HT-29 (cell line): ENCODE measurements at regions not wholly inside any gene's neighbourhood (a gene's known extent, or its start where the extent isn't known, plus 50 kb on each side); places are given as distances from the start of the nearest gene placed in this dataset.
"Not testable (repeated sequence)": the region's sequence is repeated elsewhere in the genome, so short reads cannot be mapped to it uniquely, and the experiment has no call there.

Experiments
- DNase-seq: peaks from one replicate; pipeline ENCODE4 v3.0.0-alpha.2; 2015; ENCODE audit warnings: low spot score

DNA sequence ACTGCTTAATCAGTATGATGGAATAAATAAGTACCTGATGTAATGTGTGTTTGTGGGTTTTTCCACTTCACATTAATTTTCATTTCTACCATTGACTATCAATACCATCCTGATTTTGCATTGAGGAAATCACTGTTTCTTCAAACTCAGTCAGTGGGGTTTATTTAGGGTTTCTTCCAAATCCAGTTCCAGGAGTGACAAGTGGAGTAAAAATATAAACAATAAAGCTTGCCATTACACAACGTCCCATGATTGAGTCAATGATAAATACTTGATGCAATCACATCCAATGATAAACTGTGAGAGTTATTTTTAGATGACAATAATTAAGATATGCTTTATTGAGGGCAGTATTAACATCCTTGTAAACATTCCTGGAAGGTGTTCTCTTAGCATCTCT is 1037.4 kb upstream of the GJE1 start:
- DNase-seq: no peak

DNA sequence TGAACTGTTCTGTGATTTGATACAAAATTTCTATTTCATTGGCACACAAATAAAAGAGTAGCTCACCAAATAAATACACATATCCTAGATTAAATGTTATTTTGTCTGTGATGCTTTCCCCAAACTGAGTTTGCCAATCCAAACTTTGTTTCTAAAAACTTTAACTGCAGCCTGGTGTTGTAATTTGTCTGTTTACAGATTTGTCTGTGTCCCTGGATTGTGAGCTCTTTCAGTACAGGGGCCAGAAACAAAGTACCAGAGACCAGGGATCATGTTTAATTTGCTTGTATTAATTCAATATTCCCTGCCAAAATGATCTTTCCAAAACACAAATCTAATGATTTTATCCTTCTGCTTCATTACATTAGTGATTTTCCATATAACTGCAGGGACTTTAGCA is 1044.6 kb upstream of the GJE1 start:
- no peak for DNase-seq

DNA sequence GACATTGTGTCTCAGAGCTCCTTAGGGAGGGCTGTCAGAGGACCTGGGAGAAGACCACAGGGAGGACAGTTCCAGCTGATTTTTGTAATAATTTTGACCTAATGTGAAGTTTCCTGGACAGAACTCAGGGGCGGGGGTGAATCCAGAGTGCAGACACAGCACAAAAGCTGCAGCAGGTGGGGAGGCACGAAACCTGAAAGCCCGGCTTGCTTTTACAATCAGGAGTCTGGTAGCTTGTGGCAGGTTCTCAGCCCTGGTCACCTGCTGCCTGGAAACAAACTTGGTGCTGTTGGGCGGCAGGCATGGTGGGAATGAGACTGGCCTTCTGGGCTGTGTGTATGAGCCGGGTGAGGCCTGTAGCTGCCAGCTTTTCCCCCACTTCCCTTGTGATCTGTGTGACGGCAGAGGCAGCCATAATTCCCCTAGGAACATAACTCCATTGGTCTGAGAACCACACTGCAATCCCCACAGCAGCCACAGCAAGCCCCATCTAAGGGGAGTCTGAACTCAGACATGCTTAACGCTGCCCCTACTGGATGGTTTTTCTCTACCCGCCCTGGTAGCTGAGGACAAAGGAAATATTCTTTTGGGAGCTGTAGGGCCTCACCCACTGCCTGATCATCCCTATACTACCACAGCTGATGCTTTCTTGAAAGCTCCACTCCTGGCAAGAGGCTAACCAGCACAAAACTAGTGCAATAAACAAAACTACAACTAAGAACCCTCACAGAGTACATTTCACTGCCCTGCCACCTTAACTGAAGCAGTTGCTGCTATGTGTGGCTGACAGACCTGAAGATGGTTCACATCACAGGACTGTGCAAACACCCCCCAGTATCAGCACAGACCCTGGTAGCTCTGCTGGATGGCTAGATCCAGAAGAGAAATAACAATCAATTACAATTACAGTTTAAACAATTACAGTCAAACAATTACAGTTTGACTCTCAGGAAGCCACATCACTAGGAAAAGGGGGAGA is 1055.1 kb upstream of the GJE1 start:
- DNase-seq: peak; percentile 67

DNA sequence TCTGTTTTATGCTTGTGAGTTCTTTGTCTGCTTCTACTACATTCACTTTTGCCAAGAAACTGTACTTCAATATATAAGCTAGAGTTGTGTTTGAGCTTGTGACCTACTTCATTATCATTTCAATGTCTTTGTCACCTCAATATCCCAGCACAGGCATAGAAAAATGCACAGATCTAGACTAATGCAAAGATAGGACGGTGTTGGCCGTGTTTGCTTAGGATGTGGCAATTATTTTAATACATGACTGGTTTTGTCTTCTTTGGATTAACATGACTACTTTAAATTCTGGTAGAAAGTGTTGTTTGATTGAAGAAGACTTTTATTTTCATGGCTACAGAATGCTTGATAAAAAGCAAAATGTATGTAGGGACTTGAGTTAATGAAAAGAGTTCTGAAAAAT is 1075.0 kb upstream of the GJE1 start:
- no peak for DNase-seq

DNA sequence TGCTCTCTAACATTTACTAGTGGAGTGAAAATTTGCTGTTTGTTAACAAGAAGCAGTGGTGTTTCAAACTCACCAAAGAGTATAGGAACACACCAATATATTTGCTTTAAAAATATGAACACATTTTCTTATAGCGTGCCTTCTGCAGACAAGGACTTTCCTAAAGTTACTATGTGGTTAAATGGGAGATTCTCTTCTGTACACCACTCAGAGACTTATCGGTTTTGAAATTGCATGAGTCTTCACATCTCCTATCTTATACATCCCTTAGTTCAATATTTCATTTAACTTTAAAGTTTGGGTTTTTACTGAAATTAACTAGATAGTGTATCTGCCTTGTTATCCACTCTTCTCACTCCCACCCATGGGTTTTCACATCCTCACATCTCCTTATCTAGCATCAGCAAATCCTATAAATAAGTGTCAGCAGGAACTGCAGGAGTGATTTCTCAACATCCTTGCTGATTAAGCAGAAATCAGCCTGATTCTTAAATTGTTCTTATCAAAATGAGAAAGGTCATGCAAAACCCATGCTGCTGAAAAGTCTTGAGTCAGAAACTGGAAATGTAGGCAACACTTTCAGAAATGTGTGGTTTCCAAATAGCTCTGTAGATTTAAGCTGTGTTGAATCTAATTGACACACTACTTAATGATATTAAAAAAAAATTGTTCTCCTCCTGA is 1075.6 kb upstream of the GJE1 start:
- no peak for DNase-seq

DNA sequence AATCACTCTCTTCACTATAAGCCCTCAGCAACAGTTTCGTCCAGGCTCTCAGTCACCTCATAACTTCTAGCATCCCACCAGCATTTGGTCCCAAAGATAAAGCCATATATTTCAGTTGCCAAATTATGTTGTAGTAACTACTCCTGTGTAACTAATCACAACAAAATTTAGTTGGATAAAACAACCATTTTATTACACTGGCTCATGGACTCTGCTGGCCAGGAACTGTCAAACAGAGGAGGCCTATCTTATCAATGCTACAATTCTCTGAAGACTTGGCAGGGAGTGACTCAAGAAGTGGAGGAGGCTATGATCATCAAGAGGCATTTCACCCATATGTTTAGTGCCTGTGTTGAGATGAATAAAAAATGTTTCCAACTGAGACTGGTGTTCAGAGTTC is 1082.3 kb upstream of the GJE1 start:
- no peak for DNase-seq

DNA sequence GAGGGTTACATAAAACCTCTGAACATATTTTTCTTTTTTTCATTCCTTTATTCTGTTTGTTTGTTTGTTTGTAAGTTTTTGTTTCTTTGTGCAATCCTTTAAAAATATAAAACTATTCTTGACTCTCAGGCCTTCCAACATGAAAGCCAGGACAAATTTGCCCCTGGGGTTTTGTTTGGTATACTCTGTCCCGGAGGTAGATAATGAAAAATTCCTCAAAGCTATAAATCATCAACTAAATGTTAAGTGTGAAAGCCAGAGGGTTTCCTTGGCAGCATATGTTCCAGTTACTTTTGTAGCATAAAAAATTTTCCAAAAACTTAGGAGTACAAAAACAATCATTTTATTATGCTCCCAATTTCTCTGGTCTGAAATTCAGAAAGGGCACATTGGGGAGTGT is 1084.3 kb upstream of the GJE1 start:
- no peak for DNase-seq

DNA sequence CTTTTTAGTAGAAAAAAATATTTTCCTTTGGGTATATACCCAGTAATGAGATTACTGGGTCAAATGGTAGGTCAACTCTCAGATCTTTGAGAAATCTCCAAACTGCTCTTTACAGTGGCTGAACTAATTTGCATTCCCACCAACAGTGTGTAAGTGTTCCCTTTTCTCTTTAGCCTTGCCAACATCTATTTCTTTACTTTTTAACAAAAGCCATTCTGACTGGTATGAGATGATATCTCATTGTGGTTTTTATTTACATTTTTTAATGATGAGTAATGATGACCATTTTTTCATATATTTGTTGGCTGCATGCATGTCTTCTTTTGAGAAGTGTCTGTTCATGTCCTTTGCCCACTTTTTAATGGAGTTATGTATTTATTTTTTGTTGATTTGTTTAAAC is 1086.2 kb upstream of the GJE1 start:
- DNase-seq: not testable (repeated sequence)

DNA sequence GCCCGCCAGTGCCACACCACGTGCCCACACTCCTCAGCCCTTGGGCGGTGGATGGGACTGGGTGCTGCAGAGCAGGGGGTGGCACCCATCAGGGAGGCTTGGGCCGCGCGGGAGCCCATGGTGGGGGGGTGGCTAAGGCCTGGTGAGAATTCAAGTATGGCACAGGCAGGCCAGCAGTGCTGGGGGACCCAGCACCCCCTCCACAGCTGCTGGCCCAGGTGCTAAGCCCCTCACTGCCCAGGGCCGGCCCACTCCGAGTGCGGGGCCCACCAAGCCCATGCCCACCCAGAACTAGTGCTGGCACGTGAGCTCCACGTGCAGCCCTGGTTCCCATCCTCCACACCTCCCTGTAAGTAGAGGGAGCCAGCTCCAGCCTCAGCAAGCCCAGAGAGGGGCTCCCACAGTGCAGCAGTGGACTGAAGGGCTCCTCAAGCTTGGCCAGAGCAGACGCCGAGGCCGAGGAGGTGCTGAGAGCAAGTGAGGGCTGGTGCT is 1091.1 kb upstream of the GJE1 start:
- no peak for DNase-seq

DNA sequence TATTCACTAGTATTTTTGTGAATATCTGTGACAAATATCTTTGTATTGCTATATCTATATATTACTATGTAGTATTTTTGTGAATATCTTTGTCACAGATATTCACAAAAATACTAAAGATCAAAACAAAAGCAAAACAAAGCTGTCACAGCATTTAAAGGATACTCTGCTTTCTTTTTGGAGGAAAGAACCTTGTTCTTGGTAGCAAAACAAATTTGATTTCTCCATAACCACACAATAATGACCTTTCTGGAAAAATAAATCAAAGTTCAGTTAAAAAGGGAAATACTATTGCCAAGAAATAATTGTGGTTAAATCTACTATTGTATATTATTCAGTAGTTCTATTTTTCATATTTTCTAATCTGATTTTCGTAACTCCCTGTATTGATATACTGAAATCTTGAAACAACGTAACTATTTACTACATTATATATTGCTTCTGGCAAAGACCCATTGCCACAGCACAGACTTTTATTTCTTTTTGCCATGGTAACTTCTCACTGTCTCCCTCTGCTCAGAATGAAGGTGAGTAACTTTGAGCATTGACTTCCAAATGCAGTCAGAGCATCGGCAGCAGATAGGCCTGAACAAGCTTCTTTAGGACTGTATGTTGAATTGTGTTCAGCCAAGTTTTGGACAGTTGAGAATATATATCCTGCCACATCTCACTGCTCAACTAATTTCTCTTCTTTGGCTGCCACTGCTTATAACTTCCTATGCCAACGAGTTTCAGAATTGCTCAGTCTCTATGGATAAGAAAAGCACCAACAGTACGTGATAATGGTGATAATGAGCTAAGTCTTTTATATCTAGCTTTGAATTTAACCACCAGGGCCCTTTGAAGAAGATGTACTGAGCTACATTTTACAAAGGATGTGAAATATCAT is 1097.2 kb upstream of the GJE1 start:
- DNase-seq: no peak

DNA sequence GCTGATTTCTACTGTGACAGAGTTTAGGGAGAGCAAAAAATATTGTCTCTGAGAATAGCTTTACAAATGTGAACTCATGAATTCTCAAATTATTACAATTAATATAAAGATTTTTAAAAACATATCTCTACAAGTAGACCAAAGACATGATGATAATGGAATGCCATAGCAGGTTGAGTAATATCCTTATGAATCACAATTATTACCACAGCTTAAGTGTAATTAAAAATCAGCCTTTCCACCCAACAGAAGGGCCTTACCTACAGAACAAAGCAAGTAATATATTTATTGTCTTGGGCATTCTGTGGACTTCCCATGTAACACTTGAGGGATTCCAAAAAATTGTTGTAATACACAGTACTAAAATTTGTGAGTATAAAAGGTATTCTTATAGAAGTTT is 1099.6 kb upstream of the GJE1 start:
- no peak for DNase-seq

DNA sequence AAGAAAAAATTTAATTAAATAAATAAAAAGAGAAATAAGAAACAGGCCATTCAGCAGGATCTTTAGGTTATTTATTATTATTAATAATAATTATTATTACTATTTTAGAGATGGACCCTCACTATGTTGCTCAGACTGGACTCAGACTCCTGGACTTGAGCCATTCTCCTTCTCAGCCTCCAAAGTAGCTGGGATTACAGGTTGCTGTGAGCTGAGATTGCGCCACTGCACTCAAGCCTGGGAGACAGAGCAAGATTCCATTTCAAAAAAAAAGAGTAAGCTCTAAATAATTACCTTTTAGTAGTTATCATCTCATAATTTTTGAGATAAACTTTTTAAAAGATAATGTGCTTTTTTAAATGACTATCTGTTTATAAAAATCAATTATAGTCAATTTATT is 1102.8 kb upstream of the GJE1 start:
- no peak for DNase-seq

DNA sequence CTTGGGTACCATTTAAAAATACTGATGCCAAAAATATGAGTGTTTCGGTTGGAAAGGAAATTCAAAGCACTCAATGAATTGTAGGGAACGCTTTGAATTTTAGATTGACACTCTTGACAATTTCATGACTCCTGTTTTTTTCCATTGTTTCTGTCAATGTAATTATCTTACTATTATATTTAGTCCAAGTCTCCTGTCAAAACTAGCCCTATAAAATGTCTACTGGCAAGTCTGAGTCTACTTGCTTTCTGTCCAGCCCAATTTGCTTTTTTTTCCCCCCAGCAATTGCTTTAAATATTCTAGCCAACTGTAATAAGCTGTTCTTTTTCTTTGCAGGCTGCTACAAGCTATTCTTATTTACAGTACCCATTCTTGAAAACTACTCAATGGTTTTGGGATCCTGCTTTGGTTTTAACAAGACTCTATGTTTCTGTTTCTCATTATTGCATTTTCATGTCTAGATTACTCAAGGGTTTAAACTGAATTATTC is 1103.9 kb upstream of the GJE1 start:
- DNase-seq: no peak

DNA sequence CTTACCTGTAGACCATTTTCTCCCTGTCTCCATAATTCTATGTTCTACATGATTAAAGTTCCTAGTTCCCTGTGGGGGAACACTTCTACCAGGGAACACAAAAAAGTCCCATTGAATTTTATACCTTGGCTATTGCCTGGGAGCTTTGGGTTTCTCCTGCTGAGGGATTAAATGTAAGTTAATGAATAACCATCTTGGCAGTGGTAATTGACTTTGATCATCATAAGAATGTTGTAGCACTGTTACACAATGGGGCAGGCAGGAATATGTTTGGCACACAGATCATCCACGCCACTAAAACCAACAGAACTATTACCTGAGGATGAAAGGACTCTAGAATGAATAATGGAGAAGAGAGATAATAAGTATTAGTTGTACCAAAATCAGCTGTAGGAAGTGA is 1106.2 kb upstream of the GJE1 start:
- peak; percentile 73 for DNase-seq

DNA sequence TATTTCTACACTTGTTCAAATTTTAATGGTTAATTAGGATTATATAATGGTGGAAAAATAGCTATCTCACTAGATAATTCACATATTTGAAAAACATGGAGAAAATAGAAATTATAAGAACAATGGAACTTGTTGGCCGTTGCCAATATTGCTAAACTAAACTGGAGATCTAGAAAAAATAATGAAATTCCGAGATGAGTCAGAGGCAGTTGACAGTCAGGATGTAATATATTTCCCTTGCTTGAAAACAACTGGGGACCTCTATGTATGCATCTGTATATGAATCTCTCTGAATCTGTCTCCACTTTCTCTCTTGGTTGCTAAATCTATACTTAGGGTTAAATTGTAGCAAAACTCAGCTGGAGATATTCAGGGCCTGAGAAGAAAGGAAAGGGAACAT is 1108.2 kb upstream of the GJE1 start:
- DNase-seq: no peak

DNA sequence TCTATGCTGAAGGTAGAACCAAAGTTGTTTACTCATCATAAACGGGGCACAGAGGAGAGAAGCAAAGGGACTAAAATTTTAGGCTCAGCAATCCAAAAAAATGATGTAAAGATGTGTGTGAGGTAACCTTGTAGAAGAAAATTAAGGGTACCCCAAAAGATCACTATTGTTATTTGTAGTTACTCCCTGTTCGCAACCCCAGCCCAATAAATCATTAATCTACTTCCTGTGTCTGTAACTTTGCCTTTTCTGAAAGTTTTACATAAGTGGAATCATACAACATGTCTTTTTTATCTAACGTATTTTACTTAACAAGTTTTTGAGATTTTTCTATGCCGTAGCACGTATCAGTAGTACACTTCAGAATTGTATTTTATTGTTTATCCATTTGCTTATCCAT is 1114.8 kb upstream of the GJE1 start:
- DNase-seq: no peak

DNA sequence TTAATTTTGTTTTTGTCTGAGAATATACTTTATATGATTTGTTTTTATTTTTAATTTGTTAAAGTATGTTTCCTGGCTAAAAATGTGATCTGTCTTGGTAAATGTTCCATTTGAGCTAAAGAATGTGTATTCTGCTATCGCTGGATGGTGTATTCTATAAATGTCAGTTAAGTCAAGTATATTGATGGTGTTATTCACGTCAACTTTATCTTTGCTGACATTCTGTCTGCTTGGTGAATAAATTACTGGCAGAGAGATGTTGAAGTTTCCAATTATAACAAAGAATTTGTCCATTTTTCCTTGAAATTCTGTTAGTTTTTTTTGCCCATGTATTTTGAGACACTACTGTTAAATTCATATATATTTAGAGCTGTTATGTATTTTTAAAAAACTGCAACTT is 1131.8 kb upstream of the GJE1 start:
- no peak for DNase-seq

DNA sequence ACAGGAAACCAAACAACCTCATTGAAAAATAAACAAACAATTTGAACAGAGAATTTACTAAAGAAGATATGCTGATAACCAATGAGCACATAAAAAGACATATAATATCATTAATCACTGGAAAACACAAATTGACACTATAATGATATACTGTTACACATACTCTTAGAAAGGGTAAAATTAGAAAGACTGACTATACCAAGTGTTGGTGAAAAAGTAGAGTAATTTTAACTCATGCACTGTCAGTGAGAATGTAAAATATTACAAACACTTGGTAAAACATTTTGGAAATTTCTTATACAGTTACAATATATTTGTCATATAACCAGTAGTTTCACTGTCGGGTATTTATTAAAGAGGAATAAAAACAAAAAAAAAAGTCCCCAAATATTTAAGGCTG is 1139.2 kb upstream of the GJE1 start:
- DNase-seq: no peak

DNA sequence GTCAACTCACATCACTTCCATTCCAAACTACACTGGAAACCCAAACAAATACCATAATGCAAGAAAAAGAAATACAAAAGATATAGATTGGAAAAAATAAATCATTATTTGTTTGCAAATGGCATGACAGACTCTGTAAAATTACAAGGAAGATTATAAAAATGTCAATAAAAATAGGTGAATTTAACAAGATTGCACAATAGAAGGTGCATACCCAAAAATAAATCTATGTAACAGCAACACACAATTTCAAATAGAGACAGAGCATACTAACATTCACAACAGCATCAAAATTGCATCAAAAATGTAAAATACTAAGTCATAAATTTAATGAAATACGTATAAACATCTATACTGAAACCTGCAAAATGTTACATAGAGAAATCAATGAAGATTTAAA is 1140.0 kb upstream of the GJE1 start:
- no peak for DNase-seq

DNA sequence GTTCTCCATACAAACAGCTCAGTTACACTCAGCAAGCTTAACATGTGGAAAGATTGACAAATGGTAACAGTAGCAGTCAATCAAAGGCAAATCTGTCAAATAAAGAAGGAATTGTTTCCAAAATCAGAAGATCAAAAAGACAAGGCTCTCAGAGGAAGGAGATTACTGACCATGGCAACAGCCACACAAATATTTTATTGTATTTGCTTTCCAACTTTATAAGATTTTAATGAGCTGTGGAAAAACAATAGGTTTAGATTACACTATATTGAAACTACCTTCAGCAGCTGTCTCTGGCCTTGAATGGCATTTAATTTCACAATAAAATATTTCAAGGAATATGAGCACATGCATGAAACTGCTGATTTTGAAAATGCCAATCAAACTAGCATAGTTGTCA is 1143.9 kb upstream of the GJE1 start:
- DNase-seq: peak; percentile 89

DNA sequence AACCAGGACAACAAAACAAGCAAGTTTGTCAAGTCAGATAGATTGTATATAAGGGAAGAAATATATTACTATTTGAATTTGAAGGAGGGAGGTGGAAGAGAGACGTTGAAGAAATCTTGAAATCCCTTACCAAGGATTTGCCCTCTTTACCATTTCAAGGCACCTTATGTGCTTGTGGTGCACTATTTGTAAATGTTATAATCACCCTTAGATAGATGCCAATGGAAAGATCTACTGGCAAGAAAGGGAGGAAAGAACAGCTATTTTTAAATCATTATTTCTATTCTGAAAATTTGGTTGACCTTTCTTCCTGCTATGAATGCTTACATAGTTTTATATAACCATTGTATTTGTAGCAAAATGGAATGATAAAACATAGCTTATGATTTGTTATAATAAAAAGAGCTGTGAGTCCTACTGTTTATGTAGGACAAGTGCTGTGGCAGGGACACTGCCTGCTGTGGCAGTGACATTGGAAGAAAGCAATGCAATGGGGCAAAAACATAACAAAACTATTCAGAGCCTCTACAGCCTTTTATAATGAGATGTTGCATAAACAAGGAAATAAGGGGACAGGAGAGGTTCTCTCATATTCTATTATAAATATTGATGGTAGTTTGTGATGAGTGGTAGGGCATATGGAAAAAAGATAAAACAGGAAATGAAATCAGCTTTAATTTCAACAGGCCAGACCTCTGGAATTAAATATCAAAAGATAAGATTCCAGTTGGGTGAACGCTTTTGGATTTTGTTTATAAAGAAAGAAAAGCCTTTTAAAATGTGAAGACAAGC is 1145.2 kb upstream of the GJE1 start:
- no peak for DNase-seq
